NCI-H128 (cell line): ENCODE measurements at regions not wholly inside any gene's neighbourhood (a gene's known extent, or its start where the extent isn't known, plus 50 kb on each side); places are given as distances from the start of the nearest gene placed in this dataset.

Experiments
- DNase-seq: peaks from one replicate; lab custom pipeline; 2025; ENCODE audit not compliant: unreplicated experiment; lab: John Stamatoyannopoulos, UW

DNA sequence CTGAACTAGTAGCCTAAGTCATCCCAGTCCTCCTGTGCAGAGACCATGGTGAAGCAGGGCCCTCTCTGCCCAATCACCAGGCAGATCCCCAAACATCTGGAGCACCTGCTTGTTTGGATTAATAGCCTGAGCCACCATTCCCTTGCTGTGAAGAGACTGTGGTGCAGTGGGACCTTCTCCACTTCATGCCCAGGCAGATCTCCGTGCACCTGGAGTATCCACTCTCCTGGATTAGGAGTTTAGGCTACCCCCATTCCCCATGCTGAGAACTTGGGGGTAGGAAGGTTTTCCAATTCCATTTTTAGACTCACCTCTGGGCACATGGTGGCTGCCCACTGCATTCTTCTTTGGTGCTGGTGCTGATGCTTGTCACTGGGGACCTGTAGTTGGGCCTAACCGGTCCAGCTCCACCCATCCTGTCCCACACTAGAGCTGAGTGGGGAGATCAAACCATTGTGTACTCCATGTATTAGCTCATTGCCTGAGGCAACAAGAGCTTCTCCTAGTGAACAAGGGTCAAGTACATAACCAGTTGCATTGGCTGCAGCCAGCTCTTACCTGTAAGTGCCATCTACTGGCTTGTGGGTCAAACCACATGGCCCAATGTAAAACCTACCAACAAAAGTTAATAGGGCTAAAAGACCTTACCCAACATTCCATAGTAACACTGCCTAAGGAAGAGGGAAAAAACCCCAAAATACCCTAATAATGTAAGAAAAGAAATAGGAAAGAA is 382.5 kb upstream of the CBLB start:
- DNase-seq = no peak

DNA sequence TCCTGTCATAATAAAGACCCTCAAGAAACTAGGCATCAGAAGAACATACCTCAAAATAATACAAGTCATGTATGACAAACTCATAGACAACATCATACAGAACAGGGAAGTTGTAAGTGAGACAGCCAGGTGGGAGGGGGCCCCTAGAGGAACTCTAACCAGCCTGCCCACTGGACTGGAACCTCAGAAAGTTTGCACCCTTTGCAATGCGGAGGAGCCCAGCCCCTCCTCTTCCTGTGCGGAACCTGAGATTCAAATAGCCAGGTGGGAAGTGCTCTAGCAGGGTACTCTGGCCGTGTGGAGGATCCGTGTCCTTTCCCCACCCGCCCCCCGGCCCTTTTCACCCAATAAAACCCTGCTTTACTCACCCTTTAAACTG is 387.0 kb upstream of the CBLB start:
- no peak for DNase-seq

DNA sequence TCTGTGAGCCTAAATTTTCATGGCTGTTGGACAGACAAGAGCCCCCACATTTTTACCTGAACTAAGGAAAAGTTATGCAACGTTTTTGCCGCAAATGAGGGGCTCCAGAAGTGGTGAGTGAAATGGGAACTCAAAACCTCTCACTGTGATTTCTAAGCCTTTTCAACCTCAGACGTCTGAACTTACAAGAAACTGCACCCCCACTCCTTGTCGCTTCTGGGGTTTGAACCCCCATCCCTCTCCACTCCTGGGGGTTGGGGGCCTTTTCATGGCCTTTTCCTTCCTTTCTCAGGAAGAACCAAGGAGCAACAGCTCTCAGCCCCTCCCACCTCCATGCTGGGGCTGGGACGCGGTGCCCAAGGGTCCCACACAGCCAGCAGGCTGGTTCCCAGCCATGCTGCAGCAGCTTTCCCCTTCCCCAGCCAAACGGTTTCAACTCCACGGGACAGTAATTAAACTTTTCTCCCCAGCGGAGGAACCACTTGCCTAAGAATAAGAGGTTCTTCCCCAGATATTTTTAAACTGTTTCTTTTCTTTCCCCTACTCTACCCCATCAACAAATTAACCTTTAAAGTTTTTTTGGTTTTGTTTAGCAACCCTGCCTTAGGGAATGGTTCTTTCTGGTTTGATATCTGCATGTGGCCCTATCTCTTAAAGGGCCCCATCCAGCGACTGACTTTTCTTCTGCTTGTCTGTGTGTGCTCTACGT is 387.6 kb upstream of the CBLB start:
- DNase-seq = no peak

DNA sequence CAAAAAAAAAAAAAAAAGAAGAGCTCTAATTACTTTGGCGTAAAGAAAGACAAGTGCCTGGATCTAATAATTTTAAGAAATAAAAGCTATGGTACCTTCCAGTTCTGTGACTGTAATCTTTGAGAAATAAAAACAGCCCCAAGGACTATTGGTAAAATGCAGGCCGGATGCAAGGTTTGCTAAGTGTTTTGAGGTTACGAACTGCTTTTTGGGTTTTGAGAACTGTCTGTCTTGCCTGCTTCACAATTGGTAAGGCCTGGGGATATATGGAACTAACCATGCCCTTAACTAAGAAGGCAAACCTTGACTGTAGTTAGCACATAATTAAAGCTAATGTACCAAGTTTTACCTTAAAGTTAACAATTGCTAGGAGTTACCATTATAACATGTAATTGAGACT is 388.4 kb upstream of the CBLB start:
- DNase-seq = no peak

DNA sequence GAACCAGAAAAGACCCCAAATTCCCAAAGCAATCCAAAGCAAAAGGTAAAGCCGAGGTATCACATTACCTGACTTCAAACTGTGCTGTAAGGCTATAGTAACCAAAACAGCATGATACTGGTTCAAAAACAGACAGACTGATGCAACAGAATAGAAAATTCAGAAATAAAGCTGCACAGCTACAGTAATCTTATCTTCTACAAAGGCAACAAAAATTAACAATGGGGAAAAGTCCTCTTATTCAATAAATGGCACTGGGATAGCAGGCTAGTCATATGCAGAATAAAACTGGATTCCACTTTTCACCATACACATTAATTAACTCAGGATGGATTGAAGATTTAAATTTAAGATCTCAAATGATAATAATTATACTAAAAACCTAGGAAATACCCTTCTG is 392.6 kb upstream of the CBLB start:
- DNase-seq = no peak

DNA sequence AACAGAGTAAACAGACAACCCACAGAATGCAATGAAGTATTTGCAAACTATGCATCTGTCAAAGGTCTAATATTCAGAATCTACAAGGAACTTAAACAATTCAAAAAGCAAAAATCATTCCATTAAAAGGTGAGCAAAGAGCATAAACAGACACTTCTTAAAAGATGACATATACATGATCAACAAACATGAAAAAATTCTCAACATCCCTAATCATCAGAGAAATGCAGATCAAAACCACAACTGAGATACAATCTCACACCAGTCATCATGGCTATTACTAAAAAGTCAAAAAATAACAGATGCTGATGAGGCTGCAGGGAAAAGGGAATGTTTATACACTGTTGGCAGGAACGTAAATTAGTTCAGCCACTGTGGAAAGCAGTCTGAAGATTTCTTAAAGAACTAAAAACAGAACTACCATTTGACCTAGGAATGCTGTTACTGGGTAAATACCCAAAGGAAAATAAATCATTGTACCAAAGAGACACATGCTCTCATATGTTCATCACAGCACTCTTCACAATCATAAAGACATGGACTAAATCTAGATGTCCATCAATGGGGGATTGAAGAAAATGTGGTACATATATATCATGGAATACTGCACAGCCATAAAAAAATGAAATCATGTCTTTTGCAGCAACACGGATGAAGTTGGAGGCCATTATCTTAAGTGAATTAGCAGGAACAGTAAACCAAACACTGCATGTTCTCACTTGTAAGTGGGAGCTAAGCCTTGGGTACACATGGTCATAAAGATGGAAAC is 393.3 kb upstream of the CBLB start:
- no peak for DNase-seq

DNA sequence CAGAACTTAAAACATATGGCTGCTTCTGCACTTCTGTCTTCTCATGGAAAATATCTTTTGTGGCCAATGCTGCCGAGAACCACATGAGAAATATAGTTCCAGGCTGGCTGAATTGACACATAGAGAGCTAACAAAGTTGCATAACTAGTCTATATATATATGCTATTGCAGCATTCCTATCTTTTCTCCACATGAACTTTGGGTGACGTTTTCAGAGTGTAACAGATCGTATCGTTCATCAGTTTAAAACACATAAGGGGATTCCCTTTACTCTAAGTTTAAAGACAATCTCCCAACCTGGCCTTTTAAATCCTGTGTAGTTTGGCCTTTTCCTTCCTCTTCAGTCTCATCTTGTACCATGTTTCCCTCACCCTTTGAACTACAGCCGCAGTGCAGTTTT is 394.2 kb upstream of the CBLB start:
- no peak for DNase-seq

DNA sequence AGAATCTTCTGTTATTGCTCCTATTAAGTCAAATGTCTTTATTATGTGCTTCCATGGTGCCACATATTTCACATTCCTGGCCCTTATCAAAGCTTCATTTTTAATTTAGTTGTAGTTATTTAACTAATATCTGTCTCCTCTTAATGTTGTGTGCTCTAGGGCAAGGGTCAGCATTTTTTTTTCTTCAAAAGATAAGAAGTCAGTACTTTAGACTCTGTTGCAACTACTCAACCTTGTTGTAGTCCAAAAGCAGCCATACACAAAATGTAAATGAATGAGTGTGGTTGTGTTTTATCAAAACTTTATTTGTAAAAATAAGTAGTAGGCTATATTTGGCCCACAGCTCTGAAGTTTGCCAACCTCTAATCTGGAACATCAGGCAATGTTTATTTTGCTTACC is 394.7 kb upstream of the CBLB start:
- DNase-seq = no peak

DNA sequence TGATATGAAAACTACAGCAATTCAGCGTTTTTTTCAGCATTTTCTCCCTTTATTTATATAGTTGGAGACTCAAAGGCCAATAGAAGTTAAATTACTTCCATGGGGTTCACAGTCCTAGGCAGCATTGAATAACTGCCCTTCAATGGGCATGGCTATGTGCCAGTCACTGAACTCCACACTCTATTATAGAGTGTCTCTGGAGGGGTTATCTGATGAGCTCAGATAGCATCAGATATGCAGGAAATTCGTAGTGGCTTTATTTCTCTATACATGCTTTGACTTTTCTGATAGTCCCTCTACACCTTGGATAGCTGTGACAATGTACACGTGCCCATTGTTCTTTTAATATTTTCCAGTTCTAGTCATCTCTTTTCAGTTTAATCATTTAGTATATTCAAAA is 396.9 kb upstream of the CBLB start:
- DNase-seq = no peak

DNA sequence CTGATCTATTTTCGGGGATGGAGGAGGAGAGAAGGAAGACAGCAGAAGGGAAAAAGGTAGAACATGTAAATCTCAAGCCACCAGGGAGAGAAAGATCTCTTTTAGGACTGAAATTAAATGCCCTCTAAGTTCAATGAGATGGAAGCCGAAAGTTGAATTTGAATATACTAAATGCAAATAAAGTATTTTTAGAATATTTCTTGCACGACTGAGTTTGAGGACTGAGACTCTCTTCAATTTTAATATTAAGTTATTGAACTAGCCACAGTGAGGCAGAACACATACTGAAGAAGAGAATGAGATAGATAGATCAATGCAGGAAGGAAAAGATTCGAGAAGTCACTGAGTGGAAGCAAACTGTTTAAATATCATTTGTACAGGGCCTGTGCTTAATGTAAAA is 399.9 kb upstream of the CBLB start:
- no peak for DNase-seq

DNA sequence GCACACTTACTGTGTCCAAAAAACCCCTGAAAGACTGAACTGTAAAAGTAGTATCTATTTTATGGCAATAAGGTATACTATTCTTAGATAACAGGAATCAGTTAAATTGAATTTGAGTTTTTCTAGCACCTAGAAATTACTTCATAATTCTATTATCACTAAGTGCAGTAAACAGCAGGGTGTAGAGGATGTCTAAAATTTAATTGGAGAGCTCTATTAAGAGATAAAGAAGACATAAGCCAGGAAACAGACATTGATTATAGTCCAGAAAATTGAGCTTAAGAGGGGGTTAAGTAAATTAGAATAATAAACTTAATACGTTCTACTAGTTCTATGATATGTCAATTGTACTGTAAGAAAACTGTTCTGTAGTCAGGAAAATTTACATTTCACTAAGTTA is 403.5 kb upstream of the CBLB start:
- DNase-seq = no peak

DNA sequence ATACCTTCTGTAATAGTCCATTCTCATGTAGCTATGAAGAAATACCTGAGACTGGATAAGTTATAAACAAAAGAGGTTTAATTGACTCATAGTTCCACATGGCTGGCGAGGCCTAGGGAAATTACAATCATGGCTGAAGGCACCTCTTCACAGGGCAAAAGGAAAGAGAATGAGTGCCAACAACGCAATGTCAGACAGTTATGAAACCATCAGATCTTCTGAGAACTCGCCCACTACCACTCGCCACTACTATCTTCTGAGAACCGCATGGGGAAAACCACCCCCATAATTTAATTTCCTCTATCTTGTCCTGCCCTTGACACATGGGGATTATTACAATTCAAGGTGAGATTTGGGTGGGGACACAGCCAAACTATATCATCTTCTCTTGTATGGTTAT is 406.8 kb upstream of the CBLB start:
- no peak for DNase-seq

DNA sequence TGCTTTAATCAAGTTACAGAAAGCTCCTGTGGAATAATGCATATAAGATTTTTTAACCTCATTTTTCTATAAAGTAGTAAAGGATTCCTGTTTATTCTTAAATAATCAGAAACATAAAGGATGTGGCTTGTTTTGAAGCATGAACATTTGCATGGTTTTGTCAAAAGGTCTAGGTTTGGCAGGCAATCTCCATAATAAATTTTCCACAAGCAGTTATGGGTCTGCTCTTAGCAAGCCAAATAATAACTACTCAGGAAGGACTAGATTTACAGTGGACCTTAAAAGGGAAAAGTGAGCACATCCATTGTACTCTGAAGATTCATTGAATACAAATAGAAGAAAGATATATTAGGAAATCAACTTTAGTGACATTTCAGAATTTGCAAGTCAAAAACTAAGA is 407.3 kb upstream of the CBLB start:
- DNase-seq = no peak

DNA sequence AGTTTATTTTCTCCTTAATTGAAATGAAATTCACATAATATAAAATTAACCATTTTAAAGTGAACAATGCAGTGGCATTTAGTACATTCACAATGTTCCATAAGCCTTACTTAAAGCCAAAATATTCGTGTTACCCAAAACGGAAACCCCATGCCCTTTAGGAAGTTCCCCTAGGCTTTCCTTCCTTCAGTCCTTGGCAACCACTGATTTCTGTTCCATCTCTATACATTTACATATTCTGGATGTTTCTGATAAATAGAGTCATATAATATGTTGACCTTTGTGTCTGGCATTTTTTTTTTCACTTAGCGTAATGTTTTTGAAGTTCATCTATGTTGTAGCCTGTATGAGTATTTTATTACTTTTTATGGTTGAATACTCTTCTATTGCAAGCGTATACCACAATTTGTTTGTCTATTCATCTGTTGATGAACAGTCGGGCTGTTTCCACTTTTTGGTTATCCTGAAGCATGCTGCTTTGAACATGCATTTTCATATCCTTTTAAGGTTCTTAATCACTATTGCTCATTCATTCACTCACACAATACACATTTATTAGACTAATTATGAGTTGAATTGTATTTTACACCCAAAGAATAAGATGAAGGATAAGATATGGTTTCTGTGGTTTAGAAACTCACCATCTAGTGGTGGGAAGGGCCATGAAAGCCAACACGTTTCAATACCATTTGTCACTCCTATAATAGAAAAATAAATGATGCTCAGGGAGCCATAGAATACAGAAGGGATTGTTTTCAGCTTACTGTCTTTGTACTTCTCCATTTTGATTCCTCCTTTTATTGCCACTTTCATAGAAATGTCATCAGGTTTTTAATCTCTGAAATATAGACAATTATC is 408.2 kb upstream of the CBLB start:
- no peak for DNase-seq

DNA sequence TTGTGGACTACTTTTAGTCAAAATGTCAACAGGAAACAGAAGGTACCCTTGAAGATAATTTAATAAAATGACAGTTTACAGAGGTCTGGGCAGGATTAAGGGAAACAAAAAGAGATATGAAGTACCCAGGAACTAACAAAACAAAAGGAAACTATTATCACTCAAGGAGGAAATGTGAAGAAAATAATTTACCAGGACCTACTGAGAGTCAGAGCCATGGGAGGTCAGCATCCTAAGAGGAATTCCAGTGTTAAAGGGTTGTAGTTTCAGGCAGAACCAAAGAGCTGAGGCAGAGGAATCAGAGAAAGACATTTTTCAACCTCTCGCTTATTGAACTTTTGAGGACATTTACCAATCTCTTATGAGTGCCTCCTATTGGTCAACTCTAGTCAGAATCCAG is 408.9 kb upstream of the CBLB start:
- DNase-seq = no peak

DNA sequence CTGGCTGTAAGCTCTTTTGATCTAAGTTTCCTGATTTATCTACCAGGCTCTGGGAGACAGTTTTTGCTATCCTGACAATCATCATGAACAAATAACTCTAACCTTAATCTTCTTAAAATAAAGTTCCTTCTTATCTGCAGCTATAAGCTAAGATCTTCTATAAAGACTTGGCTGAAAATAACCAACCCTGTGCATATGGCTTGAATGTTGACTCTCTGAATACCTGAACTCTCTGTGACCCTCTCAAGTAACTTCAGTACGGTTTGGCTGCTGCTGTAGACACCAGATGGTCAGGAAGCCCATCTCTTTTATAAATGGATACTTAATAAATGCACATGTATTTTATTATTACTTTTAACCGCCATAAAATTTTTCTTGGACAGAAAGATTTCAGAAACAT is 412.4 kb upstream of the CBLB start:
- DNase-seq = no peak

DNA sequence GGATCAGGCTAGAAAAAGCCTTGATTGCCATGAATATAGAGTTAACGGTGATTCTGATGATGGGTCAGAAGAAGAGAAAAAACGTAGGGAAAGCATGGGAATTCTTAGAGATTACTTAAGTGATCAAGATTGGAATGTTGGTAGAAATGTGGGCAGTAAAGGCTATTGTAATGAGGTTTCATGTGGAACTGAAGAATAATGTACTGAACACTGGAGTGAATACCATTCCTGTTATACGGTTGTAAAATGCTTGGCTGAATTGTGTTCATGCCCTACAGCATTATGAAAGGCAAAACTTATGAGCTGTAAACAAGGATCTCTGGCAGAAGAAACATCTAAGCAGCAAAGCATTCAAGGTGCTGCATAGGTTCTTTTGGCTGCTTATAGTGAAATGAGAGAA is 414.1 kb upstream of the CBLB start:
- DNase-seq = no peak

DNA sequence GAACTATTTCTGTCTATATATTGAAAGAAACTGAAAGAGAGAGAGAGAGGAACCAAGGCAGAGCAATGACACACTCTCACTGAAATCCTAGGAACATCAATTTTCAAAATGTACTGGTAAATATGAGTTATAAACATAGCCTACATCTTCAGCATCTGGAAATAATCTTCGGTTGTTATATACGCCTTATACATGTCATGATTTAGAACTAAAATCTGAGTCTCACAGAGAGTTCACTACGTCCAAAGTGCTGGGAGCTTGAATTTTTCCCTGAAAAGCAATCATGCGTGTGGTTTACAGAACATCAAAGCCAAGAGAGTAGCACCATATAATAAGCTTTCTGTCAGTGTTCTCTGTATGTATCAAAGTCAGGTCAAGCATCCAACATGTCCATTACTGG is 420.0 kb upstream of the CBLB start:
- no peak for DNase-seq

DNA sequence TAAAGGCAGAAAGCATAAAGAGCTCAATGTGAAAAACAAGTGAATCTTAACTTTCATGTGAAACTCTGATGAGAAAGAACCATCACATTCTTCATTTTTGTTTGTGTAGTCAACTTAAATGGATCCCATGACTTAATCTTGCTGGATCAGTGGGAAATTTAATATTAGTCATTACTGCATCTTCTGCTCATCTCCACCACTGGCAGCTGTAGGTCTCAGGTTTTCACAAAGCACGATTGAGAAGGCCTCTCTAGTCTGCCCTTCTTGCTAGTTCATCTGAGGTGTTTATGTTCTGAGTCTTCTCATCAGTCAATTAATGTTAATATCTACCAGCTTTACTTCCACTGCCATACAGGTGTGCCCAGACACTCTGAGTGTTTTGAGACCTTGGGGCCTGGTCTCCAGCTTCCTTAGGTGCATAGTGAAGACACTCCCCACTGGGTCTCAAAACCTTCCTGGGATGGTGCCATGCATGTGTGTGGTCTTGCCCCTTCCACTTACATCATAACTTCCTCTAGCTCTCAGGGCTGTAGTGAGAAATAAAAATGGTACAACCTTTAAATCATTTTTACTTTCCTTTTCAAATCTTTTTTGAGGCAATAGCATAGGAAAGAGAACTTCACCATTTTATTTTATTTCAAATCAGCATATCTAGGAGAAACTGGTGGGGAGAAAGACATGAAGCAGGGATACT is 421.6 kb upstream of the CBLB start:
- DNase-seq = no peak

DNA sequence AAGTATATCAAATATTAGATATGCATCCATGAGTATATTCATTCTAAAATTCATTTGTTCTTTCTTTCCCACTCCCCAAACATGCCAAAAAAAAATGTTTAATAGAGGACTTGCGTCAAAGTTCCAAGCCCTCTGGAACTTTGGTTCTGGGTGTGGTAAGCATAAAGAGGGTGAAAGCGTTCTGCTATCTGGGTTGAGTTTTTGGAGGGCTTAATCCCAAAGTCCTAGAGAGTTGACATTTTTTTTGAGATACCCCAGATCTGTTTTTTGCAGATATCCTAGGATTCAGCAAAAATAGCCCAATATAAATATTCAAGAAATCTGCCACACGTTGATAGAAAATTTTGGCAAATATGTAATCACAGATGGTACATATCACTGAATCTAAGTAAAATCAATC is 424.3 kb upstream of the CBLB start:
- no peak for DNase-seq

DNA sequence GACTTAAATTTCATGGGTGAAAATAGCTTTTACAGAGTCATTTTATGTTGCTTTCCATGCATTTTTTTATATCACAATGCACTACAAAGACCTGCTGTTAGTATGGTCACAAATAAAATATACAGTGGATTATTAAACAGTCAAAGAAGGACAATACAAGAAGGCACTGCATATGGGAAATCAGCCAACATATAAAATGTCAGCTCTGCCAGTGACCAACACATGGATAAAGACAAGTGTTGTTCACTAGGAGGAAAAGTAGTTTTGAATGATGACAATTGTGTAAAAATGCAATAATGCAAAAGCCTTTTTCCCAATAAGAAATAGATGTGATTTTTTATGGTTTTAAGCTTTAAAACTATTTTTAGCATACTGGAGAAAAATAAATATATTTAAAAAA is 425.3 kb upstream of the CBLB start:
- DNase-seq = no peak
